Hematopoietic multipotent progenitor cell treated with erythropoietin and hydrocortisone succinate and interleukin-3 and kit ligand, for 15 days (in vitro differentiated cells): ENCODE measurements at regions not wholly inside any gene's neighbourhood (a gene's known extent, or its start where the extent isn't known, plus 50 kb on each side); places are given as distances from the start of the nearest gene placed in this dataset.
"Not testable (repeated sequence)": the region's sequence is repeated elsewhere in the genome, so short reads cannot be mapped to it uniquely, and the experiment has no call there.

Source experiments
- DNase-seq: peaks from one replicate; pipeline ENCODE4 v3.0.0-alpha.2; 2015; ENCODE audit warnings: low spot score

DNA sequence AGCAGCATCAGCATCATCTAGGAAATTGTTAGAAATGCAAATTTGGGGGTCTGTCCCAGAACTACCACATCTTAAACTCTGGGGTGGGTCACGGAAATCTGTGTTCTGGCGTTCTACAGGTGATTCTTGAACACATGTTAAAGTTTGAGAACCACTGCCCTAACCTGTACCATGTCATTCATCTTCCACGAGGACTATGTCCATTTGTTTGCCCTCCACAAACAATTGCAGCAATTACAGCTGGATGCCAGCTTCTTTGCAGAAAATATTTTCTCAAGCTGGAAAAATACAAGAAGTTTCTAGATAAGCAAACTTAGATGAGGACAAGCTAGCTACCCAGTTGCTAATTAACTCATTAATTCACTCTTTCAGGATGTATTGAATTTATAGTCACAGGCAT lies 54.1 kb downstream of the MAFB start:
- no peak for DNase-seq

GRCh38 chr20:40633123-40633850 lies 55.7 kb downstream of the MAFB start:
- DNase-seq: no peak

GRCh38 chr20:40632346-40632976 lies 56.6 kb downstream of the MAFB start:
- no peak for DNase-seq

DNA sequence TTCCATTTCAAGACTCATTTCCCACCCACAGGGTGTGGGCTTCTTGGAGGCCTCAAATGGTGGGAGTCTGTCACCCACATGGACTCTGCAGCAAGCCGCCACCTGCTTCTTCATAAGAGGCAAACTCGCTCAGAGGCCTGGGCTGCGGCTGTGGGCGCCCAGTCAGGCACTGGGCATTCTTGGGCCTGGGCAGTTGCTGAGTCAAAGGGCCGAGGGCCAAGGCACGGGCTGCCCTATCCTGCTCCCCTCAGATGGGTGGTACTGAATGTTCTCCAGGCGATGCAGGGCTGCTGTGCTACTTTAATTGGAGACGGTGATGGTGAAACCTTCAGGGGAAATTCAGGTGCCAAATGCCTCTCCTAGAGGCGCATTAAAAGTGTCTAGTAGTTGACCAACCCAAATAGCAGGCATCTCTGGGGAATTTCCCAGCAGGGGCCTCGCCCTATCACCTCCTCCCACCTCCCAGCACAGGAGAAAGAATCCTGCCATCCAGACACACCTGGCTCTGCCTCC lies 57.9 kb downstream of the MAFB start:
- DNase-seq: no peak

DNA sequence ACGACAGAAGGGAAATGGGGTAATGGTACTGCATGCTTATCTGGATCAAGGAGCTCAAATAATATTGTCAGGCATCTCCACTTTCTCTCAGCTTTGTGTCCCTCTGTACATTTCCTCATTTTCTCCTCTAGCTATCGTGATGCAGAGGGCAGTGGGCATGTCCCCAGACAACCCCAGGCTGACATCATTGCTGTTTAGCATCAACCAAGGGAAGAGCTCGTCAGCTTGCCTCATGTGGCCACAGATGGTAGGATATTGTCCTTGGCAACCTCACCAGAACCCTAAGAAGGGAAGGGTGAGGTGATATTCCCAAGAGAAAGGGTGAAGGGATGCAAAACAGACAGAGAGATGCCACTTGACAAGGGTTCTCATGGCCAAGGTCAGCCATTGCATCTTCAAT lies 58.3 kb downstream of the MAFB start:
- no peak for DNase-seq

DNA sequence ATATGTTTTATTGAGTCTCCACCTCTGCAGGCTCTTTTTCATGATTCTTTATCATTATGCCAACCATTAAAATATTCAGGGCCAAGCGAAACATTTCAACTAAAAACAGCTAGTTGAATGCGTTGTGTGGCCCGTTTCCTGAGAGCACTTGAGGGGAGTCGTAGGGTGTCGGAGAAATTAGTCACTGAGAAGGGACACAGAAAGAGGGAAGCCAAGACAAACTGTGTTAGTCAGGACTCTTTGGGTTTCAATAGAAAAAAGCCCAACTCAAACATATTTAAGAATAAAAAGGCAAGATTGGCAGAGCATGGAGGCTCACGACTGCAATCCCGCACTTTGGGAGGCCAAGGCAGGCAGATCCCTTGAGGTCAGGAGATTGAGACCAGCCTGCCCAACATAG lies 58.9 kb downstream of the MAFB start:
- DNase-seq: no peak

GRCh38 chr20:40628877-40629276 lies 60.2 kb downstream of the MAFB start:
- DNase-seq: no peak

GRCh38 chr20:40619053-40619452 lies 70.0 kb downstream of the MAFB start:
- DNase-seq: not testable (repeated sequence)

DNA sequence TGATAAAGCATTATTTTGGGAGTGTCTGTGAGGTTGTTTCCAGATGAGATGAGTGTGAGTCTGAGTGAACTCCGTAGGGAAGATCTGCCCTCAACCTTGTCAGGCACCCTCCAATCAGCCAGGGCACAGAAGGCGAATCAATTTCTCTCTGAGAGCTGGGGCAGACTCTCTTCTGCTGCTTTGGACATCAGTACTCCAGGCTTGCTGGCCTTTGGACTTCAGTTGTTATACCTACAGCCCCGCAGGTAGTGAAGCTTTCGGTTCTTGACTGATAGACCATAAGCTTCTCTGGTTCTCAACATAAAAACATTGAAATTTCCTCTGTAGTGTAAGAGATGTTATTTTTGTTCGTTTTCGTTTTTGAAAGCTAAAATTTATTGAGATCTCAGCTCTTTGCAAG lies 71.4 kb downstream of the MAFB start:
- DNase-seq: no peak

DNA sequence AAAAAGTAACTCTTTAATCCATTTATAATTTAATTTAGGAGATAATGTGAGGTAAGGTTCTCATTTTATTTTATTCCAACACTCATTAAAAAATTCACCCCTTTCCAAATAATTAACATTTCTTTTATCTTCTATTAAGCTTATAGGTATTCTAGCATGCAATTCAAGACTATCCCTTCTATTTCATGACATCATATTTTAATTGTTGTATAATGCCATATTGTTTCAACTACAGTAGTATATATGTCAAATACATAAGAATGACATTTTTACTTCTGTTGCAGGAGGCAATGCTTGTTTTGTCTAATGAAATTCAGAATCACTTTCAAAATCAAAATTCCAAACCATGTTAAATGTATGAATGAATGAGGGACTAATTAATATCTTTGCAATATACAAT lies 76.2 kb downstream of the MAFB start:
- no peak for DNase-seq

GRCh38 chr20:40612247-40612646 lies 76.8 kb downstream of the MAFB start:
- DNase-seq: no peak

DNA sequence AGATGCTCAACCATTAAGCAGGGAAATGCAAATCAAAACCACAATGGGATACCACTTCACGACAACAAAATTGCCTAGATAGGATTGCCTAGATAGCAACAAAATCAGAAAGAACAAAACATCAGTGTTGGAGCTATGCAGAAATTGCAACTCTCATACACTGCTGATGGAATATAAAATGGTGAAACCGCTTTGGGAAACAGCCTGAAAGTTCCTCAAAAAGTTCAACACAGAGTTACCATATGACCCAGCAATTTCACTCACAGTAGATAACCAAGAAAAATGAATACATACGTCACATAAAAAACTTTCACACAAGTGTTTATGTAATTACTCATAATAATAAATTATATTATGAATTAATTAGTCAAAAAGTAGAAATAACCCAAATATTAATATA lies 78.3 kb downstream of the MAFB start:
- DNase-seq: no peak

DNA sequence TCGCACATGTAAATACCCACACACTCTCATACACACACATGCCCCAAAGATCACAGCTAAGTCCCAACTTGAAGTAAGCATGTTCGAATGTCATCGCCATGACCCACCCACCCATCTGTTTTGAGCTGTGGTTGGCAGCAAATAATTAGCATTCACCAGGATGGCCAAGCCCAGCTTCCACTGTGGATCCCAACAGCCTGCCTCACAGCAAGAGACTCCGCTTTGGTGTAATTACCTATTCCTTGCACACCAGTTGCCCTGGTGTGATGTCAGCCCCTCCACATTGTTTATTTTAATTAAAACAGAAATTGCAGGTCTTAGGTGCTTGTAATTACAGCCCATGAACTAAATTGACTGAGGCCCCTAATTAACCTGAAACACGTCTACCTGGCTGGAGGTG lies 81.1 kb downstream of the MAFB start:
- no peak for DNase-seq

DNA sequence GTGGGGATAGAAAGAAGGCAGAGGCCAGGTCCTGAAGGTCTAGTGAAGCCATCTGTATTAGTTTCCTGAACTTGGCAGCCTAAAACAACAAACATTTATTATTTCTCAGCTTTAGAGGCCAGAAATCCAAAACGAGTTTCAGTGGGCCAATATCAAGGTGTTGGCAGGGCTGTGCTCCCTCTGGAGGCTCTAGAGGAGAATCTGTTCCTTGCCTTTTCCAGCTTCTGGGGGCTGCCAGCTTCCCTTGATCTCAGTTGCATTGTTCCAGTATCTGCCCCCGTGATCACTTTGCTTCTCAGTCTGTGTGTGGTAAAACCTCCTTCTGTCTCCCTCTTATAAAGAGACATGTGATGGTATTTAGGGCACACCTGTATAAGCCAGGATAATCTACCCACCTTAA lies 82.4 kb downstream of the MAFB start:
- DNase-seq: no peak

GRCh38 chr20:40606237-40606636 lies 82.8 kb downstream of the MAFB start:
- no peak for DNase-seq

GRCh38 chr20:40604416-40604815 lies 84.6 kb downstream of the MAFB start:
- no peak for DNase-seq

- no peak for DNase-seq
These were observed 85.9 kb downstream of the MAFB start for GRCh38 chr20:40603057-40603651.

DNA sequence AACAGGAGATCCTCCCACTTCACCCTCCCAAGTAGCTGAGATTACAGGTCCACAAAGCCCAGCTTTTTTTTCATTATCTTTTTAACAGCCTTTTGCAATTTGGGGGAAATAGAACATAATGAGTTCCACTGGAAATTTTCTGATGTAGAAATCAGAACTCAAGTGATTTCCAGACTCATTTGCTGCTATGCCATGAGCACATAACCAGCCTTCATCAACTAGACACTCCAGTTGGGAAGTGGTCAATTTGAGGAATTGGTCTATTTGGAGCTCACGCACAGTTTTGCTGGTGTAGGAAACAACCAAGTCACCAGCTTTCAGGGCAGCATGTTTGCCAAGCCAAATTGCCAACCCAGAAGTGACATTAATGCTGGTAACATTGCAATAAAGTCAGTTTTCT lies 86.7 kb downstream of the MAFB start:
- no peak for DNase-seq

GRCh38 chr20:40600441-40601219 lies 88.4 kb downstream of the MAFB start:
- DNase-seq: no peak

GRCh38 chr20:40599987-40600386 lies 89.0 kb downstream of the MAFB start:
- no peak for DNase-seq

DNA sequence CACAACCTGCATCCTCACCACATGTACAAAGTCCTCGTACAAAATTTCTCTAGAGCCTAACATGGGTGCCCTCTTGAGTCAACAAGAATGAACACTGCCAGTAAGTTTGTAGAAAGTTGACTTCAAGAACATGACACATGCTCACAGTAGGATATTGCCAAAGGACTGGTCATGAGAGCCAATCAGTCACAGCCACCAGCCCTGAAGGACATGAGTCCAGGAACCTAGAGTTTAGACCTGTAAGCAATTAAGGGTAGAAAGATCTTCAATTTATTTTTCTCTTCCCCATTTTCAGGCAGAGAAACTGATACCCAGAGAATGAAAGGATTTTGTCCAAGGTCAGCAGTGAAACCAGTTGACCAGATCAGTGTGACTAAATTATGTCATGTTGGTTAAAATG lies 96.1 kb downstream of the MAFB start:
- no peak for DNase-seq

- DNase-seq: no peak
These were observed 97.5 kb downstream of the MAFB start for GRCh38 chr20:40591536-40591935.

- no peak for DNase-seq
These were observed 97.9 kb downstream of the MAFB start for GRCh38 chr20:40591119-40591518.
